ENCODE measurements at regions not wholly inside any gene's neighbourhood (a gene's known extent, or its start where the extent isn't known, plus 50 kb on each side); places are given as distances from the start of the nearest gene placed in this dataset.

DNA sequence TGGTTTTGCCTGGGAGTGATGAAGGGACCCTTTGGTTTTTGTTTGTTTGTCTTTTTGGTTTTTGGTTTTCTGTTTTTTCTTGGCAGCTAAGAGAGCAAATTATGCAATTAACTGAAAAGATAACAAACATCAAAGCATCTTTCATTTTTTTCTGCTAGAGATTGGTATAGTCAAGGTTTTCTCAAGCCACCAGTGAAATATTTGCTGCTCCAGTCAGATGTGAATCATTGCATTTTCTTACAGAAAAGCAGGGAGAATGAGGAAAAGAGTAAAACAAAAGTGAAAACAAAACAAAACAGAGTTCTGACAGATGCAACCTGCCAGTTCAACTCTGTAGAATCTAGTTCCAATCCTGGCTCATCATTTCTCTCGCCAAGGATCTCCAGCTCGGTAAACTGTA is 660.7 kb downstream of the DSC3 start:
- no peaks in the 10 kb centered on the region for H3K9me3 ChIP-seq (ENCODE audit: low read depth)
- H3K36me3 ChIP-seq = no peaks in the 10 kb centered on the region
- DNase-seq (ENCODE audit: low read depth in 1 of 2, low spot score in 1 of 2) = no peak
- no peak overlapping the region for H3K27ac ChIP-seq
- TF ChIP-seq, protein P1, sequence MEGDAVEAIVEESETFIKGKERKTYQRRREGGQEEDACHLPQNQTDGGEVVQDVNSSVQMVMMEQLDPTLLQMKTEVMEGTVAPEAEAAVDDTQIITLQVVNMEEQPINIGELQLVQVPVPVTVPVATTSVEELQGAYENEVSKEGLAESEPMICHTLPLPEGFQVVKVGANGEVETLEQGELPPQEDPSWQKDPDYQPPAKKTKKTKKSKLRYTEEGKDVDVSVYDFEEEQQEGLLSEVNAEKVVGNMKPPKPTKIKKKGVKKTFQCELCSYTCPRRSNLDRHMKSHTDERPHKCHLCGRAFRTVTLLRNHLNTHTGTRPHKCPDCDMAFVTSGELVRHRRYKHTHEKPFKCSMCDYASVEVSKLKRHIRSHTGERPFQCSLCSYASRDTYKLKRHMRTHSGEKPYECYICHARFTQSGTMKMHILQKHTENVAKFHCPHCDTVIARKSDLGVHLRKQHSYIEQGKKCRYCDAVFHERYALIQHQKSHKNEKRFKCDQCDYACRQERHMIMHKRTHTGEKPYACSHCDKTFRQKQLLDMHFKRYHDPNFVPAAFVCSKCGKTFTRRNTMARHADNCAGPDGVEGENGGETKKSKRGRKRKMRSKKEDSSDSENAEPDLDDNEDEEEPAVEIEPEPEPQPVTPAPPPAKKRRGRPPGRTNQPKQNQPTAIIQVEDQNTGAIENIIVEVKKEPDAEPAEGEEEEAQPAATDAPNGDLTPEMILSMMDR (IDR thresholded peaks at IDR 0.05; ENCODE audit: low read depth, low read length) = no peak
- no peak overlapping the region for H3K4me3 ChIP-seq
- H3K27me3 ChIP-seq = no peaks in the 10 kb centered on the region
- H3K4me1 ChIP-seq (ENCODE audit: low read depth) = no peaks in the 10 kb centered on the region

DNA sequence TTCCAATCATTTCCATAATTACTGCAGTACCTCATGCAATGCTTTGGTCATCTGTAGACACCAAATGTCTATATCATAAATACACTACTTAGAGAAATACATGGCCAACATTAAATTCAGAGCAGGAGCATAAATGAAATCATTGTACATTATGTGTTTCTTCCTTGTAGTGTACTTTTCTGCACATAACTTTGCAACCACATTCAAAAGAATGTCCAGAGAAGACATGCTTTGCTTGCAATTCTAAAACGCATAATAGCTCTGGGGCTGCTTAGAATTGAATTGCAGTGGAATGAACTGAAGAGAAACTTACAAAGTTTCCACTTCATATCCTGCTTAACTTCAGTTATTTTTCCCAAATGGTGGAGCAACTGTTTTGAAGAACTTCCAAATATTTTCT is 664.4 kb downstream of the DSC3 start:
- Histone ChIP-seq H3K9me3 (ENCODE audit: low read depth) (no peaks in the 10 kb centered on the region), H3K4me3 (no peak overlapping the region), H3K36me3 (no peaks in the 10 kb centered on the region), H3K4me1 (ENCODE audit: low read depth) (no peaks in the 10 kb centered on the region), H3K27ac (no peak overlapping the region), H3K27me3 (no peaks in the 10 kb centered on the region)
- TF ChIP-seq, protein P1 (IDR thresholded peaks at IDR 0.05; ENCODE audit: low read depth, low read length) = no peak
- no peak for DNase-seq (ENCODE audit: low read depth in 1 of 2, low spot score in 1 of 2)

DNA sequence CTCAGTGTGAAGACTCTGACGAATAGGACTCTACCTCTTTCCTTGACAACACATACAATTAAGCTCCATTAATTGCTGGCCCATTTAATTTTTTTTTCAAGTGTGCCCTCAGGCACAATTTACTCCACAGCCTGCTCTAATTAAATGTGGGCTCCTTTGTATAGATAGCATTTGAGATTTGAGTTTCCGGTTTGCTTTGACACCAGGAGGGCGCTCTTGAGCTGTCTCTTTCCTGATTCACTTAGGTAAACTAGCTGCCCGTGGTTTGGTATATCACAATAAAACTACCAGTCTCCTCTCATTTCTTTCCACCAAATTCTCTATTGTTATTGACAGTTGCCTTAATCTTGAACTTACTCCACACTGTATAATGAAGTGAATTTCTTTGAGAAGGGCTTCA is 666.0 kb downstream of the DSC3 start:
- no peaks in the 10 kb centered on the region for H3K4me1 ChIP-seq (ENCODE audit: low read depth)
- no peak overlapping the region for H3K27ac ChIP-seq
- no peak overlapping the region for H3K4me3 ChIP-seq
- no peaks in the 10 kb centered on the region for H3K27me3 ChIP-seq
- DNase-seq (ENCODE audit: low read depth in 1 of 2, low spot score in 1 of 2) = no peak
- no peaks in the 10 kb centered on the region for H3K9me3 ChIP-seq (ENCODE audit: low read depth)
- no peaks in the 10 kb centered on the region for H3K36me3 ChIP-seq
- TF ChIP-seq, protein P1 (IDR thresholded peaks at IDR 0.05; ENCODE audit: low read depth, low read length) = no peak

DNA sequence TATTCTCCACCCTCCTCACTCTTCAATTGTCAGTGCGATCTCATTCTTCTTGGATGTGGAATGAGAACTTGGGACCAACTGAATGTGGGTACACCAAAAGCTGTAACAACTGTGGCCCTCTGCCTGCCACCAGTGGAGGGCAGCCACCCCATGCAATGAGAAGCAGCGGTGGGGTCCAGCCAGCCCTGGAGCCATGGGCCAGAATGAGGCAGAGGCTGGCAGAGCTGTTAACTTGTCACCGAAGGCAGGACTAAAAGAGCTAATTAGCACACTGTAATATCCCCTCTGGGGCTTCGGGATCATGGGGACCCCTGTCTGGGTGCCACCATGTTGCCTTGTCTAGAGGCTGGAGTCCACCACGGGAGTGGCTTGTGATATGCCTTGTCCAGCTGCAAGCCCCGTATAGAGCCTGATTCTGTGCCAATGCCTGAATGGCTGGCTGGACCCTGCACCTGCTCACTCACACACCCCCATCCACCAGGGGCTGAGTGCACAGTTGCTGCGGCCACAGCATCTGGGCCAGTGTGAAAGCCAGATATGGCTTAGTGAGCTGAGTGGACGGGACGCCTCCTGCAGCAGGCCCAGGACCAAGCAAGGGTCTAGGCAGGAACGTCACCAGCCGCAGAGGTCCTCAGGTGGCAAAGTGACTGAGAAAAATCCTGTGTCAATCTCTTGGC is 680.5 kb downstream of the DSC3 start:
- Histone ChIP-seq H3K4me1 (ENCODE audit: low read depth) (no peaks in the 10 kb centered on the region), H3K36me3 (no peaks in the 10 kb centered on the region), H3K27ac (no peak overlapping the region), H3K9me3 (ENCODE audit: low read depth) (no peaks in the 10 kb centered on the region), H3K27me3 (no peaks in the 10 kb centered on the region), H3K4me3 (no peak overlapping the region)
- DNase-seq (ENCODE audit: low read depth in 1 of 2, low spot score in 1 of 2) = no peak
- TF ChIP-seq, protein P1 (IDR thresholded peaks at IDR 0.05; ENCODE audit: low read depth, low read length) = no peak

DNA sequence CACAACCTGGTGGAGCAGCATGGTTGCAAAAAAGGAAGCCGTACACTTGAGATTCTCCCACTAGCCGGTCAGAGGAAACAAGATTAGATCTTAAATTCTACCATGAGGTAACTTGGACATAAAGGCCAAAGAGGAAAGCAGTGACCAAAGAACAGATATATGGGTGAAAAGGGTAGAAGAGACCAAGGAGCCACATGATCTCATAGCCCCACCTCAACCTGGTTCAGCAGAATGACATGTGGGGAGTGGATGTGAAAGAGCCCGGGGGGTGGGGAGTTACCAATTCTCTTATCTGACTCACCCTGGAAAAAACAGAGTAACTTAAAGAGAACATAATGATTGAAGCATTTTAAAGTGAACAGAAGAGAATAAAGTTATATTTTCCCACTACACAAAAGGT is 683.0 kb downstream of the DSC3 start:
- H3K27me3 ChIP-seq = no peaks in the 10 kb centered on the region
- H3K9me3 ChIP-seq (ENCODE audit: low read depth) = no peaks in the 10 kb centered on the region
- H3K4me3 ChIP-seq = no peak overlapping the region
- TF ChIP-seq, protein P1 (IDR thresholded peaks at IDR 0.05; ENCODE audit: low read depth, low read length) = no peak
- no peaks in the 10 kb centered on the region for H3K36me3 ChIP-seq
- no peaks in the 10 kb centered on the region for H3K4me1 ChIP-seq (ENCODE audit: low read depth)
- H3K27ac ChIP-seq = no peak overlapping the region
- no peak for DNase-seq (ENCODE audit: low read depth in 1 of 2, low spot score in 1 of 2)
